NCI-H748 (cell line): ENCODE measurements at regions not wholly inside any gene's neighbourhood (a gene's known extent, or its start where the extent isn't known, plus 50 kb on each side); places are given as distances from the start of the nearest gene placed in this dataset.
A peak's percentile ranks its signal among the peaks of the same experiment; 100 is the strongest.

Source experiments
- DNase-seq: peaks from one replicate; lab custom pipeline; 2025; ENCODE audit not compliant: unreplicated experiment; lab: John Stamatoyannopoulos, UW

- no peak for DNase-seq
Measured at GRCh38 chr14:28299227-28299626, 467.4 kb upstream of the FOXG1 start.

- no peak for DNase-seq
Measured at GRCh38 chr14:28300356-28300755, 466.2 kb upstream of the FOXG1 start.

DNA sequence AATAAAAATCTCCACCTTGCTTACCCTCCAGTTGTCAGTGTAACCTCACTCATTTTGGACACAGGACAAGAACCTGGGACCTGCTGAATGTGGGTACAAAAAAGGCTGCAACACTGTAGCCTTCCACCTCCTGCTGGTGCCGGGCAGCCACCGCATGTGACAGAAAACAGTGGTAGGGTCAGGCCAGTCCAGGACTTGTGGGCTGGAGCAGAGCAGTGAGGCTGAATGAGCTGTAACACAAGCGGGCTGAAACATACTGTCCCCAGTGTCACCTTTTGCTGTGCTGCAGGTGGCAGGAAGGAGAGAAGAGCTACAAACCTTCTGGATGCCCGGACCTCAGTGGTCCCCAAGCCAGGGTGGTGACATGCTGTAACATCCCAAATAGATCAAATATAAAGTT is 465.4 kb upstream of the FOXG1 start:
- no peak for DNase-seq

- no peak for DNase-seq
Measured at GRCh38 chr14:28303248-28303647, 463.3 kb upstream of the FOXG1 start.

DNA sequence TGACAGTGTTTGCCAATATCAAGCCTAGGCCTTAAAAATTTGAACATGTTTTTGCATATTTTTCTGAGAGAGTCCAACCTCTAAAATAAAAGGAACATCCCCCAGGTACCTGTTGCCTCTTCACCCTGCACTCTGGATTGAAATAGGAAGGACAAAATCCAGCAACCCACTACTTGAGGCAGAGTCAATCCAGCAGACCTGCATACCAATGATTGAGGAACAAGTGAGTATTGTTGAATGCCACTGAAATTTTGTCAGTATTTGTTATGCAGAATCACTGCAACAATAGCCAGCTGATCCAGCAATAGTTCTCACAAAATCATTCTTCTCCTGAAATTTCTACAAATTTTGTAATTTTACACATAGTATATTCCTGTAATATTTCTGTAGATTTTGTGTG is 460.6 kb upstream of the FOXG1 start:
- no peak for DNase-seq

- DNase-seq: no peak
Measured at GRCh38 chr14:28307506-28307905, 459.1 kb upstream of the FOXG1 start.

DNA sequence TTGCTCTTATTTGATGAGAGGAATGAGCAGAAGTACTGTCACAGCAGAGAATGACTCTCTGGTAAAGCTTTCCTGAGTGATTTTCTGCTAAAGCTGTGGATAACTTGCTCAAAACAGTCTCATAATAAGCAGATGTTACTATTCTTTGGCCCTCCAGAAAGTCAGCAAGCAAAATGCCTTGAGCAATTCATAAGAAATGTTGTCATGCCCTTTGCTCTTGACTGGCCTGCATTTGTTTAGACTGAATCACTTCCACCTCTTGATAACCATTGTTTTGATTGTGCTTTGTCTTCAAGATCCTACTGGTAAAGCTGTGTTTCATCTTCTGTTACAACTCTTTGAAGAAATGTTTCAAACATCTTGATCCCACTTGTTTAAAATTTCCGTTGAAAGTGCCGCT is 457.9 kb upstream of the FOXG1 start:
- no peak for DNase-seq

- peak; percentile 35 for DNase-seq
Measured at GRCh38 chr14:28317890-28318675, 448.5 kb upstream of the FOXG1 start.

GRCh38 chr14:28321475-28322244 is 444.9 kb upstream of the FOXG1 start:
- DNase-seq: peak; percentile 62

DNA sequence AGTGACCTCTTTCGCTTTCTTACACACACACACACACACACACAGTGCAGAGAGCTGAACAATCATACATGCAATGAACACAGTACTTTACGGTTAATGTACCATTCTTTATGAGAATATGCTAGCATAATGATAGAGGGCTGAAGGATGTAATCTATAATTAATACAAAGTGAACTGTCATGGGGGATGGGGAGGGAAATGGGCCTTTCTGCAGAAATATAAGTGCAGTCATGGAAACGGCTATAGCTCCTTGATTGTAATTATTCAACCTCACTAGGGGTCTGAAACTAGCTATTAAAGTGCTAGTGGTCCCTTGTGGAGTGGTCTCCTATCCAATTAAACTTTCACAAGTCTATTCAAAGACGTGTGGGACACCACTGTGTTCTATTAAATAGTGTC is 443.2 kb upstream of the FOXG1 start:
- peak; percentile 96 for DNase-seq

DNA sequence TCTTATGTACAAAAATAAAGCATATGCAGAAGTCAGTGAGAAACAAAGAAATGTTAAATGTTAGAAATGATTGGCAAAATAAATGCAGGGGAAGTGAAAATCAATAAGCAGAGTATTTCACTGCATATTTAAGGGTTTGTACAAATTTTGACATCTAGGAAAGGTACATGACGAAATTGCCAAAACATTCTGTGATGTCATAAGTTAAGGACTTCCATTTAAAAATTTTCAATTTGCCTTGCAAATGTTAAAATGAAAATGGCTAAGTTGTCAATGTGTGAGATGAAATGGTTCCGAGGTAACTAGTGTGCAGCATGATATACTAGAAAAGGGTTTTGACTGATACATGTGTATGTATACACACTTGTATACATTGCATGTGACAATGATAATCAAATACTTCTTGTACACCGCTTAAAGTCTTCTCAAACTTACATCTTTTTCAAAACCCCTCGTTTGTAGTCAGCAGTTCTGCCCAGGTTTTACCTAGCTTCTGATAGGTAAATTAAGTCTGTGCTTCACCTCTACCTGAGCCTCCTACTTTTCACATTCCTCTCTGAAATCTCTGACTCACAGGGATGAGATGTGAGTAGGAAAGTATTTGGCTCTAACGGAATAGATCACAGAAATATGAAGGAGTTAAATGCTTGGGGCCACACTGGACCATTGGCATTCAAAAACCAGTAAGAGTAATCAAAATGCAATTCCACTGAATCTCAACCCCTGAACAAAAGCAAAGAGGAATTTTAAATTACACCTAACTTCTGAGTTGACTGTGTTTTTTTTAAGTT is 442.4 kb upstream of the FOXG1 start:
- DNase-seq: peak; percentile 25

DNA sequence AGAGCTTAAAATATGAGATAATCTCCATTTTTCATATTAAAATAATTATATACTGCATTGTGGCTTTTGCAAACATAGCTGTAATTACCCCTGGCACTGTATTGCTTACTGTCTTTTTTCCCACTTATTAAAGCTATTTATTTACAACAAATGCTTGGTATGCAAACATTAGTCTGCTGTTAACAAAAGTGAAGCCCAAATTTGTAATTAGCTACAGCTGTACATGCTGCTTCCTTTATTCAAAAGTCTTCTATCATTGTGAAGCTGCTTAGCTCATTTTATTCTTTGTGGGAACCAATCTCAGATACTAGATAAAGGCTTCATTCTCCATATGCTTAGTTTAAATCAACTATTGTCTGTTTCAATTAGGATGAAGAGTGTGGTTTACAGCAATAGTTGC is 425.8 kb upstream of the FOXG1 start:
- peak; percentile 87 for DNase-seq

GRCh38 chr14:28344381-28344780 is 422.2 kb upstream of the FOXG1 start:
- DNase-seq: no peak

GRCh38 chr14:28348797-28349196 is 417.8 kb upstream of the FOXG1 start:
- no peak for DNase-seq

DNA sequence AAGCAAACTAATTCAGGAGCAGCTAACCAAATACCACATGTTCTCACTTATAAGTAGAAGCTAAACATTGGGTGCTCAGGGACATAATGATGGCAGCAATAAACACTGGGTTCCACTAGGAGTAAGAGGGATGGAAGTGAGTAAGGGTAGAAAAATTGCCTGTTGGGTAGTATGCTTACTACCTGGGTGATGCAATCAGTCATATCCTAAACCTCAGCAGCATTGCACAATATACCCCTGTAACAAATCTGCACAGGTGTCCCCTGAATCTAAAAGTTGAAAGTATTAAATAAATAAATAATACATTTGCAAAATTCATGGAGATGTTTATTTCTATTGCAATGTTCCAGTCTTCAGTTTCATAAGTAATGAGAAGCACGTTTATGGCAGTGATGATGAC is 409.8 kb upstream of the FOXG1 start:
- no peak for DNase-seq

DNA sequence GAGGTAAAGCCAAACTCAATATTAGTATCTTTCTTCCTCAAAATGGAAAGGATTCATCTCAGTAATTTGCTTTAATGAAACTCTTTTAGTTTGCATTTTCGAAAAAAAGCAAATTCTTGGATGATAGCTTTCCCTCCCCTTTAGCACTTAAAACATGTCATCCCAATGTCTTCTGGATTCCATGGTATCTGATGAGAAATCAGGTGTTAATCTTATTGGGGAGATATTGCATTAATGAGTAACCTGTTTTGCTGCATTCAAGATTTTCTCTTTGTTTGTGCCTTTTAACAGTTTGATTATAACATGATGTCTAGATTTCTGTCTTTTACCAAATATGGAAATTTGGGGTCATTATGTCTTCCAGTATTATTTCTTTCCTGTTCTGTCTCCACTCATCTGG is 405.1 kb upstream of the FOXG1 start:
- no peak for DNase-seq

DNA sequence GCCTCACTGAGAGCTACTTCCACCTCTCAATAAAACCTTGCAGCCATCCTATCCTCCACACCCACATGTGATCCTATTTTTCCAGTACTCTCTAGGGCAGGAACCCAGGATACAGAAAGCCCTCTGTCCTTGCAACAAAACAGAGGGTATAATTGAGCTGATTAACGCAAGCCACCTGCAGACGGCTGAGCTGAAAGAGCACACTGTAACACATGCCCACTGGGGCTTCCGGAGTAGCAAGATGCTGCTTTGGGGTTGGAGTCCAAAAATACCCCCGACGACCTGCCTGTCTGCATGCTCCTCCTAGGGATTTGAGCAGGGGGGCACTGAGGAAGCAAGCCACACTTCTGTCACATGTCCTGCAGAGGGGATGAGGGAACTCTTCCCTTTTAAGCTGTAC is 401.1 kb upstream of the FOXG1 start:
- DNase-seq: no peak

DNA sequence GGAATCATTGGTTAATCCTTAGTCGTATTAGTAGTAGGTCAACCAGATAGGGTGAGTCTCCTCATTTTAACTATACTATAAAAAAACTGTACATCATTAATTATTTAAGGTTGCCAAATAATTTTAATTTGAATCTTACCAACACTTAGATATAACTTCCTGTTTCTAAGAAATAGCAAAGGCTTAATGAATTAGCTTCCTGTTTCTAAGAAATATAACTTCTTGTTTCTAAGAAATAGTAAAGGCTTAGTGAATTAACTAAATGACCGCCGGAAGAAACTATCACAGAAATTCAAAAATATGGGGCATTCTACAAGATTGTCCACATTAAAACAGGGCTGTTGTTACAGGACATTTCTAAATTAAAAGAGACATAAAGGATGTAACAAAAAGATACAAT is 392.9 kb upstream of the FOXG1 start:
- DNase-seq: no peak

- peak; percentile 37 for DNase-seq
Measured at GRCh38 chr14:28375295-28375694, 391.3 kb upstream of the FOXG1 start.

- no peak for DNase-seq
Measured at GRCh38 chr14:28381656-28382055, 384.9 kb upstream of the FOXG1 start.

- DNase-seq: no peak
Measured at GRCh38 chr14:28382444-28383190, 384.0 kb upstream of the FOXG1 start.
